SK-N-SH (cell line): ENCODE measurements at regions not wholly inside any gene's neighbourhood (a gene's known extent, or its start where the extent isn't known, plus 50 kb on each side); places are given as distances from the start of the nearest gene placed in this dataset.

Experiments used
- CHD2 ChIP-seq: fragments of 150-350 bp; IDR thresholded peaks from 2 replicates; pipeline ENCODE4 v1.6.1; 2018; ENCODE audit warnings: low read length; ENCODE audit not compliant: partially characterized antibody
- CTCF ChIP-seq: fragments of 200-600 bp; sonication (generic); IDR thresholded peaks from 2 replicates; pipeline ENCODE4 v1.6.1; 2017; ENCODE audit warnings: antibody characterized with exemption, mild to moderate bottlenecking, moderate library complexity
- EP300 ChIP-seq, 2 experiments: IDR thresholded peaks; 2 replicates each; pipeline versions ENCODE4 v1.4.0 to v1.6.1; 2012; ENCODE audit warnings: borderline replicate concordance in 1 of 2, low read depth in 1 of 2, low read length in 1 of 2
- EZH2phosphoT487 ChIP-seq: fragments of 200-600 bp; sonication (generic); IDR thresholded peaks from 2 replicates; pipeline ENCODE4 v1.6.1; 2017; ENCODE audit warnings: low read depth, mixed run types, mild to moderate bottlenecking, antibody characterized with exemption, moderate library complexity, borderline replicate concordance
- MXI1 ChIP-seq: IDR thresholded peaks from 2 replicates; pipeline ENCODE4 v1.6.1; 2012; ENCODE audit warnings: mild to moderate bottlenecking, low read depth, low read length, improper control_type of control experiment
- POLR2AphosphoS5 ChIP-seq: IDR thresholded peaks from 2 replicates; pipeline ENCODE4 v1.6.1; 2012; ENCODE audit warnings: low read depth, low read length
- RAD21 ChIP-seq: IDR thresholded peaks from 2 replicates; pipeline ENCODE4 v1.6.1; 2012; ENCODE audit warnings: mild to moderate bottlenecking, low read length
- RCOR1 ChIP-seq: fragments of 150-350 bp; IDR thresholded peaks from 2 replicates; pipeline ENCODE4 v1.6.1; 2017; ENCODE audit warnings: antibody characterized with exemption, low read length
- SIN3A ChIP-seq: IDR thresholded peaks from 2 replicates; pipeline ENCODE4 v1.6.1; 2012; ENCODE audit warnings: low read depth, mild to moderate bottlenecking, low read length, moderate library complexity, borderline replicate concordance
- TCF12 ChIP-seq: IDR thresholded peaks from 2 replicates; pipeline ENCODE4 v1.4.0; 2012
- YY1 ChIP-seq: IDR thresholded peaks from 2 replicates; pipeline ENCODE4 v1.4.0; 2012; ENCODE audit warnings: low read depth, mild to moderate bottlenecking

GRCh38 chr1:4571263-4571662 is 83.1 kb upstream of the AJAP1 start:
- TF ChIP-seq YY1 (no peak), CTCF (no peak), CHD2 (no peak), MXI1 (no peak), POLR2AphosphoS5 (no peak), EZH2phosphoT487 (no peak), RAD21 (no peak), RCOR1 (no peak), EP300 (IDR thresholded peaks at IDR 0.05; ENCODE audit: borderline replicate concordance in 1 of 2, low read depth in 1 of 2, low read length in 1 of 2) (no peak), SIN3A (no peak), TCF12 (no peak)
